HG02623 (cell line): ENCODE measurements at regions not wholly inside any gene's neighbourhood (a gene's known extent, or its start where the extent isn't known, plus 50 kb on each side); places are given as distances from the start of the nearest gene placed in this dataset.

ENCODE experiments used
- ATAC-seq: cut with Tn5 transposase; IDR thresholded peaks from one replicate; pipeline ENCODE4 v1.9.1; 2021; ENCODE audit warnings: moderate library complexity; ENCODE audit not compliant: unreplicated experiment

DNA sequence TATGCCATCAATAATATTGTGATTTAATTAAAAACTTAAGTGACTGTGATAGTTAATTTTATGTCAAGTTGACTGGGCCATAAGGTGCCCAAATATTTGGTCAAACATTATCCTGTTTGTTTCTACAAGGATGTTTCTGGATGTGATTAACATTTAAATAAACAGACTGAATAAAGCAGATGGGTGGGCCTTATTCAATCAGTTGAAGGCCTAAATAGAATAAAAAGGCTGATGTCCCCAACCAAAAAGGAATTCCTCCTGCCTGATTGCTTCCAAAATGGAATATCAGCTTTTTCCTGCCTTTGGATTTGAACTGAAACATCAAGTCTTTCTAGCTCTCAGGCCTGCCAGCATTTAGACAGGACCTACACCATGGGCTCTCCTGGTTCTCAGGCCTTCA is 961.7 kb downstream of the NTRK3 start:
- no peak for ATAC-seq

DNA sequence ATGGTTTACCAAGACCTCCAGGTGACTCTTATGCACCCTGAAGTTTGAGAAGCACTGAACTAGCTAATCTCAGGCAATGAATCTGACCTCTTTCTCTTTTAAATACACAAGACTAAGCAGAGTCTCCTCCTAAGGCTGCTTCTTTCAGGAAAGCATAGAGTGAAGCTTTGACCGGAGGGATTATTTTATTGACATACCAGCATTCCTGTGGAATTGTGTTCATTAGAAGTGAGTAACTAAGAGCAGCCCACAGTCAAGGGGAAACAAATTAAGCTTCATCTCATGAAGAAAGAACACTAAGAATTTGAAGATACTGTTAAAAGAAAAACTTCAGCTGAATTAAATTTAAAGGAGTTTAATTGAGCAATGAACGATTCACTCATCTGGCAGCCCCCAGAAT is 963.5 kb downstream of the NTRK3 start:
- no peak for ATAC-seq

DNA sequence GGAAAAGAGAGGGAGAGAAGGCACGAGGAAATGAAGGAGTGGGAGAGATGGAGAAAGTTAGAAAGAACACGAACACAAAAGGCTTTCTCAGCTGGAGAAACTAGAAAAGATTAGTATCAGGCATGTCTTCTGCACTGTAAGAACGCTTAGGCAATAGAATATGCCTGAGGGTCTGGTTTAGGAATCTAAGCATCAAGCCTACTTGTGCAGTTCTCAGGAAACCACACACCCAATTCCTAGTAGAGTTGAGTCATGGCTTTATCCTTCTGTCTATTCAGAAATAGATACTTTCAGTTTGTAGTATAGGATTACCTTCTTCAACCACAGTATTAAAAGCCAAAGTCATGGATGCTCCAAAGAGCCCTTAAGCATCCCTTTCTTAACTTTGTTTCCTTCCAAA is 969.4 kb downstream of the NTRK3 start:
- ATAC-seq = no peak

- no peak for ATAC-seq
These were observed 987.0 kb downstream of the NTRK3 start for GRCh38 chr15:87269566-87269965.

DNA sequence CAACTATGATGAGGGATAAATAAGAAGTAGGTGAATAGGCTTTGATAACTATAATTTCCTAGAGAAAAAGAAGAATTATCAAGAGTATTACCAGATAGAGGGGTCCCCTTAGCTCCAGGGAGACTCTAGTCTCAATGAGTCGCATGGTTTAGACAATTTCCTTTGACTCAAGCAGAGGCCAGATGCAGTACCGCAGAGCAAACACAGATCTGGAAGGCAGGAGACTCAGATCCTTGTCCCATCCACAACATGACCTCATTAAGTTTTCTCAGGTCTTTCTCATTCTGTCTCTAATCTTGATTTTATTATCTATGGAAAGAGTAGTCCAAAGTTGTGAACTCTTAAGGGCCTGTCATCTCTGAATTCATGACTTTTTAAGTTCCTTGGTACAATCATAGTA is 987.9 kb downstream of the NTRK3 start:
- no peak for ATAC-seq

DNA sequence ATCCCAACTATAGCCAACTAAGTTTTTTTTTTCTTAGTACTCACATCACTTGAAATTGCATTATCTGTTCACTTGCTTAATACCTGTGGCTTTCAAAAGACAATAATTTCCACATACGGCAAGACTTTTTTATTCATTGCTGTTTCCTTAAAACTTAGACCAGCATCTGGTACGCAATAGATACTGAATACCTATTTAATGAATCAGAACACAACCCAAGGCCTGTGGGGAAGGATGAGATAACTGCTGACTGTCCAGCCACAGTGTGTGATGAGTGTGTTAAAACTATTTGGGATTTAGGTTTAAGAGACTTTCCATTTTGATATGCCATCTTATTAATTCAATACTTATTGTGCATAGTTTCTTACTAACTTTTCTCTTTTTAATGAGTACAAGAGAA is 988.7 kb downstream of the NTRK3 start:
- ATAC-seq = no peak

DNA sequence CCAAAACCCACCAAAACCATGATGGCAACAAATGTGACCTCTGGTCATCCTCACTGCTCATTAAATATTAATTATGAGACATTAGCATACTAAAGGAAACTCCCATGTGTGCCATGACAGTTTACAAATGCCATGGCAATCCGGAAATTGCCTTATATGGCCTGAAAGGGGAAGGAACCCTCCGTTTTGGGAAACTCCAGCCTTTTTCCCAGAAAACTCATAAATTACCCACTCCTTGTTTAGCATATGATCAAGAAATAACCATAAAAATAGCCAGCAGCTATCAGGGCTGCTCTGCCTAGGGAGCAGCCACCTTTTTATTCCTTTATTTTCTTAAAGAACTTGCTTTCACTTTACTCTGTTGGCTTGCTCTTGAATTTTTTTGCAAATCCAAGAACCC is 992.7 kb downstream of the NTRK3 start:
- no peak for ATAC-seq

- no peak for ATAC-seq
These were observed 993.2 kb downstream of the NTRK3 start for GRCh38 chr15:87263296-87263695.

DNA sequence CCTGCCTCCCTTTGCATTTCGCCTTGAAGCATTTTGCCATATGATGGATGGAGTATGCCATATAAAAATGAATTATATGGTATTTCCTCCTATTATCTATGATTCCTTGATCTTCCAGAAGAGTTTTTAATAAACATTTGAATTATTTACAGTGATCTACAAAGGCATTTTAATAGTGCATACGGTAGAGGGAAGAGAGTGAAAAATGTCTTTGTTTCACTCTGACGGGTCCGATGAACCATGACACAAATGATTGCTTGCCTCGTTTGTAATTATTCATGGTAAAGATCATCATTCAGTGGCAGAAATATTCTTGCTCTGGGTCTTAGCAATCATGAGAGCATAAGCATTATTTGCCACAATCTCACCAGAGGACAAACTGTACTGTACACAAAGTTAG is 1010.9 kb downstream of the NTRK3 start:
- ATAC-seq = no peak

GRCh38 chr15:87243474-87243873 is 1013.1 kb downstream of the NTRK3 start:
- ATAC-seq = no peak

DNA sequence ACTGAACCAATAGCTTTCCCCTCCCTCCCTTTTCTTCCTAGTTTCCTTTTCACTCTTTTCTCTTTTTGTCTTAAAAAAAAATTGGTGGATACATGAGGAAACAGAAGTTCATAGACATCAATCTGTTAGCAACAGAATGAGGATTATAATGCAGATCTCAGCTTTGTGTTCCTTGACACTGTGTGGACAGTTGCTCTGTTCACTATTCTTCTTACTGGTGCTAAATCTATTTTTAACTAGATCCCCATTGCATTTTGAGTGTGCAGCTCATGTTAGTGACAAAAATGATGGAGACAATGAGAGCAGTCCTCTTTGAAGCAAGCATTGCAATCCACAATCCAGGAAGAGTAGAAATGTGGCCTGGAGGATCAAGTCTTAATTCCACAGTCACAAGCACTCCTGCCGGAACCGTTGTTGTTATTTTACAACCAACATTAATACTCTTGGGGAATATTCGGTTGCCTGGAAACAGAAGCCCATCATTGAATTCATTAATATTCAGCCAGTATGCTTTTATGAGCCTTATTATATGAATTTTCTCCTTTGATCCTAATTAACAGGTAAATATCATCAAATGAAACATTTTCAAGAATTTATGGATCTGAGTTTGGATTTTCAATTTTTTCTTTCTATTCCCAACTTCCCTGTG is 1016.8 kb downstream of the NTRK3 start:
- ATAC-seq = no peak

GRCh38 chr15:87238451-87239068 is 1018.0 kb downstream of the NTRK3 start:
- ATAC-seq = no peak

GRCh38 chr15:87228460-87228859 is 1028.1 kb downstream of the NTRK3 start:
- no peak for ATAC-seq

GRCh38 chr15:87227846-87228245 is 1028.7 kb downstream of the NTRK3 start:
- ATAC-seq = no peak

DNA sequence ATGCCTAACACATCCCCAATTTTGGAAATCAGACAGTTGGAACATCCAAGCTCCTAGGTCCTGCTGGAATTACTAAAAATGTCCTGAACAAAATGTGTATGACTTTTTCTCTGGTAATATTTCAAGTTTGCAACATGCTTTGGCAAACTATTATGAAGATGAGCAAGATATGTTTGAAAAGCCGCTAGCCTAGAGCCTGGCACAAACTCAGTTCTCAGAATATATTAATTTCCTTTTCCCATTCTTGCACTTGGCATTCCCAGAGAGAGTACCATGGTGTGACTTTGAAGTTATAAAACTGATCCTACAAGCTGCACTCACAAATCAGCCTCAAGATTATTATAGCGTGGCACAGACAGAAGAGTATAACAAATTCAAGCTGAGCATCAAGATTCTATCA is 1031.1 kb downstream of the NTRK3 start:
- no peak for ATAC-seq

- ATAC-seq = no peak
These were observed 1032.1 kb downstream of the NTRK3 start for GRCh38 chr15:87224404-87224803.

DNA sequence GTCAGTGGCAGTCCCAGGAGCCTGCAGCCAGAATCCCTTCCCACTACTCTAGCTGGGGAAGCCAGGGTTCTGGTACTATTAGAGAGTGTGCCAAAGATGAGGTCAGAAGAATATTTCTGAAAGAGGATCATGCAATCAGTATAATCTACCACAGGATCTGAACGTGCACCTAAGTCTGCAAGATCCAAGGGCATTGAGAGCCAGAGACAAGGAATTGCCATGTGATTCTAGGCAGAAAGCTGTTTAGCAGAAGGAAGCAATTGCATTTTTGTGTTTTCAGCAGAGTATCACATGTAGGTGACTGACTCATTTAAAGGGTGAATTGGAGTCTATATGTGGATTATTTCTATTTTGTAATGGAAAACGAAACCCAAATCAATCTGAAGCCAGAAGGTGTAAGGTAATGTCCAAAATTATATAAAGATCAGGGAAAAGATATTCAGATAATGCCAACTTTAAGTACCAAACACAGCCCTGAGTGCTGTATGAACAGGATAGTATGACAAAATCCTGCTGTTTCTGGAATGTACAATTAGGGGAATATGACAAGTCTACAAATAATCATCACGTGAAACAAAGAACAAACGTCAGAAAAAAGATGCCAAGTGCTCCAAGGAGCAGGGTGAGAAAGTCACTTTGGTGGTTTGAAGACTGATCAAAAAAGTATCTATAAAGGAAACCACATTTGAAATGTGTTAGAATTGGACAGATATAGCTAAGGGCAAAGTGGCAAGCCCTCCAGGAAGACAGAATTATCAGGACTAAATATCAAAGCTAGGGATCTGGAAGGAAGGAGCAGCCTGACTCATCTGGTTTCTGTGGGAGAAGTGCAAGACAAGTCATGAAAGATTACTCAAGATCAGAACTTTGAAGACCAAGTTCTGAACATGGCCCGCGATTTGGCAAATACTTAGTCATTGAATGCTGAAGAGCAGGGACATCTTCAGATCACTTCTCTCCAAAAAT is 1036.6 kb downstream of the NTRK3 start:
- no peak for ATAC-seq

- ATAC-seq = no peak
These were observed 1041.4 kb downstream of the NTRK3 start for GRCh38 chr15:87215100-87215499.

GRCh38 chr15:87213626-87214025 is 1042.9 kb downstream of the NTRK3 start:
- ATAC-seq = no peak

GRCh38 chr15:87212041-87212440 is 1044.5 kb downstream of the NTRK3 start:
- no peak for ATAC-seq

DNA sequence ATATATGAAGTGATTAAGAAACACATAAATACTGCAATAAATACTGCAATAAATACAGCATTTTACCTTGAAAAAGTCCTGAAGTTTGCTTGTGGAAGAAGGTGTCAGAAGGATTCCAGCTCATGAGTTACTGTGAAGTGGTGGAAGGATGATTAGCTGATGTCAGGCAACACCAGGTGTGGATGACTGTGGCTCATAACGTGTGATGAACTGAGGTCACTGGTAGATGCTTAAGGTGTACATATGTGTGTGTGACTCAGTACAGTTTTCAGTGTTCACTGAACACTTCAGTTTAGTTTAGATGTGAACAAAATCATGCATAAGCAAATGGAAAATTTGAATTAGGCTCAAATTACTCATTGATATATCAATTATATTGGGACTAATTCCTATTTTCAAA is 1045.0 kb downstream of the NTRK3 start:
- no peak for ATAC-seq
